GDM1 (cell line): ENCODE measurements at regions not wholly inside any gene's neighbourhood (a gene's known extent, or its start where the extent isn't known, plus 50 kb on each side); places are given as distances from the start of the nearest gene placed in this dataset.
"Not testable (repeated sequence)": the region's sequence is repeated elsewhere in the genome, so short reads cannot be mapped to it uniquely, and the experiment has no call there.

Experiments used
- DNase-seq: peaks from one replicate; lab custom pipeline; 2025; lab: John Stamatoyannopoulos, UW

- DNase-seq, result no peak
These were observed 1632.0 kb downstream of the PCDH9 start for GRCh38 chr13:65597839-65598818.

- DNase-seq, result no peak
These were observed 1634.2 kb downstream of the PCDH9 start for GRCh38 chr13:65595916-65596315.

- no peak for DNase-seq
These were observed 1635.8 kb downstream of the PCDH9 start for GRCh38 chr13:65594298-65594781.

DNA sequence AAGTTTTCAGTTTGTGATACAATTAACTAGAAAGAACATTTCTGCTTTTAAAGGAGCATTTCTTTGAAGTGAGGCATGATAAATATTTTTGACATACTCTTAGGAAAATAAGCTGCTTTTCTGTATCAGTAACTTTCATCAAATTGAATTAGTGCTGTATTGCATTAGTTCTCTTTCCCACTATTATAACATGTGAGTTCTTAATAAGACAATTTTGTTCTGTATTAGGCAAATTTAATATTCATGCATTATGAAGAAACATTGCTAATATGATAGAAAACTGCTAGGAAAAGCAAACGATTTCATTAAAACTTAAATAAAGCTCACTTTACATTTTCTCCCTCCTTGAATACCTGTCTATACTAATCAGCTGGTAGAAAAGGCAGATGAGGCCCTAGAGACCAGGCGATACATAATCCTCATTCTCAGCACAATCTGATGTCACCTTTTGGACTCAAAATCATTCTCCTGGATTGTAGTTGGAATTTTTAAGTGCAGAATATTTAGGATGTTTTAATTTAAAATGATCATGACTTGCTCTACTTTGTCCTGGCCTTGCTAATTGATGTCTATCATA, 1636.8 kb downstream of the PCDH9 start:
- no peak for DNase-seq

- no peak for DNase-seq
These were observed 1637.4 kb downstream of the PCDH9 start for GRCh38 chr13:65592731-65593130.

GRCh38 chr13:65585346-65585745, 1644.8 kb downstream of the PCDH9 start:
- DNase-seq, result no peak

DNA sequence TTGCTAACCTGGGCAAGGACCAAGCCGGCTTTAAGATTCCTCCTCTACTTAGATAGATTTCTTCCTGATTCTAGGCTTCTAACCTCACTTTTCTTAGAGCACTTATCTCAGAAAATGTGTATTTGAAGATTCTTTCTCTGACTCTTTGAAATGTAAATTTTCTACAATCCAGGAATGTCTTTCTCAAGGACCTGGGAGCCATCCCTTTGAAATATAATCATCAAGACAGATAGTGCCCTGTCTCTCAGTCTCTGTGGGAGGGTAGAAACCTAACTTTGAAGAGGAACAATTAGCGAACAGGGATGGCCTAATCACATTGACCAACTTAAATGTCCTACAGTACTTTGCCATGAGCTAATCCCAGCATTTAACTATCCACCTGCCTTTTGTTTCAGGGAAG, 1646.0 kb downstream of the PCDH9 start:
- no peak for DNase-seq

GRCh38 chr13:65582160-65582559, 1648.0 kb downstream of the PCDH9 start:
- DNase-seq, result no peak

DNA sequence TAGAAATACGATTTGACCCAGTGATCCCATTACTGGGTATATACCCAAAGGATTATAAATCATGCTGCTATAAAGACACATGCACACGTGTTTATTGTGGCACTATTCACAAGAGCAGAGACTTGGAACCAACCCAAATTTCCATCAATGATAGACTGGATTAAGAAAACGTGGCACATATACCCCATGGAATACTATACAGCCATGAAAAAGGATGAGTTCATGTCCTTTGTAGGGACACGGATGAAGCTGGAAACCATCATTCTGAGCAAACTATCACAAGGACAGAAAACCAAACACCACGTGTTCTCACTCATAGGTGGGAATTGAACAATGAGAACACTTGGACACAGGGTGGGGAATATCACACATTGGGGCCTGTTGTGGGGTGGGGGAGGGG, 1665.6 kb downstream of the PCDH9 start:
- DNase-seq, result not testable (repeated sequence)

- no peak for DNase-seq
These were observed 1667.8 kb downstream of the PCDH9 start for GRCh38 chr13:65562305-65562704.

GRCh38 chr13:65560936-65561335, 1669.2 kb downstream of the PCDH9 start:
- DNase-seq, result no peak

GRCh38 chr13:65555962-65556361, 1674.2 kb downstream of the PCDH9 start:
- no peak for DNase-seq

- no peak for DNase-seq
These were observed 1676.9 kb downstream of the PCDH9 start for GRCh38 chr13:65553096-65553727.

- DNase-seq, result no peak
These were observed 1678.9 kb downstream of the PCDH9 start for GRCh38 chr13:65551208-65551607.

DNA sequence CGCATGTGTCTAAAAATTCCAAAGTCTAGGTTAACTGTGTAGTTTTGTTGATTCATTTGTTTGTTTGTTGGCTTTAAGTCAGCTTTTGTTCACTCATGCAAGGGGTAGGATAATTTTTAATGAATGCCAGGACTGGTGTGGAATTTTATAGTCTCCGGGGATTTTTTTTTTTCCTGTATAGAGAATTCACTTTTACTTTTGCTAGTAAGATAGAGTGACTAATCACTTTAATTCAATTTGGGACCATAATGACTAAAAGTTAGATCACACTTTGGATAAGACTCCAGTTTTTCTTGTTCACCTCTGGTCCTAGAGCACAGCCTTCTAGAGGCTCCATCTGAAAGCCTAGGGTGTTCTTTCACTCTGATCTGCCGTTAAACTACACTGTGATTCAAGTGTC, 1690.0 kb downstream of the PCDH9 start:
- no peak for DNase-seq

- no peak for DNase-seq
These were observed 1694.8 kb downstream of the PCDH9 start for GRCh38 chr13:65535370-65535769.

- DNase-seq, result no peak
These were observed 1697.9 kb downstream of the PCDH9 start for GRCh38 chr13:65532231-65532630.

DNA sequence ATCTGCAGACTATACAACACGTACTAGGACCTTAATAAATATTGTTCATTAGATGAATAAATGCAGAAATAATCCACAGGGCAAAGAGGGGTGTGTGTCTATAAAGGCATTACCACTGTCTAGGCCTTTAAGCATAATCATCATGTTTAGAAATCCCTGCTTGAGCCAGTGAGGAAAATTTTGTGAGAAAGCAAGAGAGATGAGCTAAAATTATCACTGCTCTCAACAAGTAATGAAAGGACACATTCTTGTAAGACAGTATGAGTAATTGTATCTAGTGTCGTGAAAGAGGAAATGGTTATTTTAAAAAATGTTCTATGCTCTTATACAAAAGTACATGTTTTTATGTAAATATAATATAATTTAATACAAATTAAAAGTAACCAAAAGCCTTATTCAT, 1699.4 kb downstream of the PCDH9 start:
- no peak for DNase-seq

DNA sequence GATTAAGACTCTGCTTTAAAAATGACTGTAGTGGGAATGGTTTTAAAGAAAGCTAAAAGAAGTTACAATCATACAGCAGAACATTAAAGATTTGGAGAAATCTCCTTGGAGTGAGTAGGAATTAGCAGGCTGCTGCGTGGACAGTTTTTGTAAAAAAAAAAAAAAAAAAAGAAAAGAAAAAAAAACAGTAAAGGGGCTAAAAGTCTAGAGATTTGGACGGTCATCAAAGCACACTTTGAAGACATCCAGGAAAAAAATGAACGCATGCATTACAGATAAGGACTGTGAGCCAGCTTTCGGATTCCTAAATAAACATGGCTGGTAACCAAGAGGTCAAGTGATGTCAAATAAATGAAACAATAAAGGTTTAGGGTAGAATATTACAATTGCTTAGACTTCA, 1700.6 kb downstream of the PCDH9 start:
- DNase-seq, result no peak

- DNase-seq, result no peak
These were observed 1721.4 kb downstream of the PCDH9 start for GRCh38 chr13:65508745-65509144.

DNA sequence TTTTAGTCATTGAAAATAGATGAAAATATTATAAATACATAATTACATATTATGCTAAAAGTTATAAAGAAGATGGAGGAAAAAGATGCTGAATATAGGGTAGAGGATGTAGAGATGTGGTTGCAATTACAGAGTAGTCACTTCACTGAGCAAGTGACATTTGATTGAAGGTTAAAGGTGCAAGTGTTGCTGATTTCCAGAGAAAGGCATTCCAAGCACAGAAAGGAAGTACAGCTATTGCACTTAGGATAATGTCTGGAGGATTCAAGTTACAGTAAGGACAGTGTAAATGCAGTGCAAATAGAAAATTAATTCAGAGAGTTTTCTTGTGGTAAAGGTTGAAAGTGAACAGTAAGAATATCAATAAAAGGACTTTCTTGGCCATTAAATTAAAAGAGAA, 1721.8 kb downstream of the PCDH9 start:
- DNase-seq, result no peak

GRCh38 chr13:65505941-65506340, 1724.2 kb downstream of the PCDH9 start:
- no peak for DNase-seq

DNA sequence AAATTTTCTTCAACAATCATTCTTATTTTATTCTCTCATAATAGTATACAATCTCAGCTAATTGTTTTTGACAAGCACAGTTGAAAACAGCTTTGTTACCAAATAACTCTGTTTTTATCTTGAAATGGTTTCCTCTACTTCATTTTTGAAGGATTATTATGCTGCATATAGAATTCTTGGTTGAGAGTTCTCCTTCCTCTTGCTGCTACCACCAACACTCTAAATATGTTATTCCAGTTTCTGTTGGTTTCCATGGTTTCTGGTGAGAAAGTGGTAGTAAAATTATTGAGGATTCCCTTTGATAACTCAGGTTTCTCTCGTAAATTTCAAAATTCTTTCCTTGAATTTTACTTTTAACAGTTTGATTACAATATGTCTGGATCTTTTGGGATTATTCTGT, 1725.9 kb downstream of the PCDH9 start:
- no peak for DNase-seq
